ENCODE measurements at regions not wholly inside any gene's neighbourhood (a gene's known extent, or its start where the extent isn't known, plus 50 kb on each side); places are given as distances from the start of the nearest gene placed in this dataset.

- TF ChIP-seq ZNF462 (CRISPR knock-in tag; IDR thresholded peaks at IDR 0.05), result no peak
These were observed 57.3 kb upstream of the ENPEP start (continued) for GRCh38 chr4:110418641-110419040.

GRCh38 chr4:110417136-110417535 lies 58.8 kb upstream of the ENPEP start:
- H3K9me3 Mint-ChIP-seq, result peaks cover 22% of the 10 kb centered on the region; the same call in 2 of the 3 replicates
- peaks cover 7% of the 10 kb centered on the region; the same call in 1 of the 2 replicates for H3K9me2 ChIP-seq (ENCODE audit: insufficient read depth)
- peaks cover 19% of the 10 kb centered on the region for H3K27me3 ChIP-seq (ENCODE audit: insufficient read depth)
- peaks cover 22% of the 10 kb centered on the region for H3K4me1 Mint-ChIP-seq
- peaks cover 7% of the 10 kb centered on the region; the same call in 1 of the 2 replicates for H3K36me3 ChIP-seq (ENCODE audit: insufficient read depth)
- ATAC-seq (no peak), DNase-seq (ENCODE audit: low spot score) (no peak)
- no peak overlapping the region for H3K4me3 Mint-ChIP-seq
- H3K27ac ChIP-seq (ENCODE audit: low read depth), result no peak overlapping the region
- H2AFZ ChIP-seq, result no peak overlapping the region
- H3K4me3 ChIP-seq, result no peak overlapping the region
- H3K27ac Mint-ChIP-seq, result no peak overlapping the region
- peaks cover 10% of the 10 kb centered on the region for H3K4me1 ChIP-seq (ENCODE audit: insufficient read depth)
- no peaks in the 10 kb centered on the region for H4K20me1 ChIP-seq (replicated peaks; ENCODE audit: insufficient read depth)
- no peaks in the 10 kb centered on the region for H3F3A ChIP-seq (replicated peaks; ENCODE audit: low read depth)
- no peaks in the 10 kb centered on the region for H3K79me2 ChIP-seq (replicated peaks; ENCODE audit: insufficient read depth)
- peaks cover 25% of the 10 kb centered on the region for H3K27me3 Mint-ChIP-seq (ENCODE audit: insufficient read depth, low read depth, poor library complexity)
- no peak overlapping the region for H3K4me2 ChIP-seq
- H3K36me3 Mint-ChIP-seq (ENCODE audit: low read depth), result peaks cover 34% of the 10 kb centered on the region
- TF ChIP-seq NANOG (IDR thresholded peaks at IDR 0.05; ENCODE audit: borderline replicate concordance) (no peak), ZNF114 (CRISPR knock-in tag; IDR thresholded peaks at IDR 0.05) (no peak), ZNF331 (CRISPR knock-in tag; IDR thresholded peaks at IDR 0.05; ENCODE audit: low read depth) (no peak), ZNF462 (CRISPR knock-in tag; IDR thresholded peaks at IDR 0.05) (no peak), CREB1 (CRISPR knock-in tag; IDR thresholded peaks at IDR 0.05; ENCODE audit: low read depth) (no peak), EZH2 (IDR thresholded peaks at IDR 0.05; ENCODE audit: low read depth, unreplicated experiment) (no peak), ETS1 (IDR thresholded peaks at IDR 0.05) (no peak), JUNB (IDR thresholded peaks at IDR 0.05; ENCODE audit: unreplicated experiment) (no peak), EZH2phosphoT487 (IDR thresholded peaks at IDR 0.05; ENCODE audit: unreplicated experiment) (no peak), STAT1 (IDR thresholded peaks at IDR 0.05; ENCODE audit: unreplicated experiment) (no peak)
